Muscle layer of colon (tissue), 2 donors: ENCODE measurements at regions not wholly inside any gene's neighbourhood (a gene's known extent, or its start where the extent isn't known, plus 50 kb on each side); places are given as distances from the start of the nearest gene placed in this dataset.
"Not testable (repeated sequence)": the region's sequence is repeated elsewhere in the genome, so short reads cannot be mapped to it uniquely, and the experiment has no call there.

Experiments used
- H3K27ac ChIP-seq: one replicate; pipeline ENCODE4 v1.7.0; 2013; ENCODE audit warnings: low read depth, mild to moderate bottlenecking, low read length, moderate library complexity
- H3K27me3 ChIP-seq, 2 donors: one replicate each; pipeline ENCODE4 v1.7.0; 2013; ENCODE audit warnings: low read length in 2 of 2, mild to moderate bottlenecking in 2 of 2; ENCODE audit not compliant: insufficient read depth in 2 of 2, control insufficient read depth in 1 of 2
- H3K36me3 ChIP-seq: one replicate; pipeline ENCODE4 v1.7.0; 2013; ENCODE audit warnings: mild to moderate bottlenecking, low read length; ENCODE audit not compliant: insufficient read depth
- H3K4me1 ChIP-seq: one replicate; pipeline ENCODE4 v1.7.0; 2013; ENCODE audit warnings: mild to moderate bottlenecking, low read length; ENCODE audit not compliant: insufficient read depth
- H3K4me3 ChIP-seq, 2 donors: one replicate each; pipeline ENCODE4 v1.7.0; 2013; ENCODE audit warnings: low read length in 2 of 2, low read depth in 1 of 2, mild to moderate bottlenecking in 1 of 2, moderate library complexity in 1 of 2
- H3K9ac ChIP-seq: one replicate; pipeline ENCODE4 v1.7.0; 2013; ENCODE audit warnings: low read length
- H3K9me3 ChIP-seq: one replicate; pipeline ENCODE4 v1.7.0; 2013; ENCODE audit warnings: mild to moderate bottlenecking, low read length
- donor health status: abdominal sarcoma.
- donor health status: Adenocarcinoma of cecum.

DNA sequence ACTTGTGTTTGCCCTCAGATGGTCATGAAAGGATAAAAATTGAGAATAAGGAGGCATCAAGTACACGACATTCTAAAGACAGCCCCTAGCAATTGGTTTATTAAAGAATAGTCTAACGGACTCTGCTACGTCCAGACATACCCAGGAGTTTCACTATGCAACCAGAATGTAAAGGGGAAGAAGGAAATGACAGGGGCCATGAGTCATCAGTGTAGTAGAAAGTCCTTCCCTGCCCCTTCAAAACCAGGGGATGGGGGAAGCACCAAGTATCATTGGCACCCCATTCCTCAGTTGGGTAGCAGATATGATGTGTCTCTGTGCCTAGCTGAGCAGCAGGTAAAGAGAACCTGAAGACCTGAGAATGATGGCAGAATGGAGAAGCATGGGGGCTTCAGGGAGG is 367.4 kb downstream of the IL20RB start:
- H3K36me3 ChIP-seq, result no peaks in the 10 kb centered on the region
- no peak overlapping the region for H3K4me3 ChIP-seq
- no peak overlapping the region for H3K27ac ChIP-seq
- no peaks in the 10 kb centered on the region for H3K4me1 ChIP-seq
- H3K9ac ChIP-seq, result no peak overlapping the region
- no peaks in the 10 kb centered on the region for H3K9me3 ChIP-seq
- H3K27me3 ChIP-seq, result no peaks in the 10 kb centered on the region

DNA sequence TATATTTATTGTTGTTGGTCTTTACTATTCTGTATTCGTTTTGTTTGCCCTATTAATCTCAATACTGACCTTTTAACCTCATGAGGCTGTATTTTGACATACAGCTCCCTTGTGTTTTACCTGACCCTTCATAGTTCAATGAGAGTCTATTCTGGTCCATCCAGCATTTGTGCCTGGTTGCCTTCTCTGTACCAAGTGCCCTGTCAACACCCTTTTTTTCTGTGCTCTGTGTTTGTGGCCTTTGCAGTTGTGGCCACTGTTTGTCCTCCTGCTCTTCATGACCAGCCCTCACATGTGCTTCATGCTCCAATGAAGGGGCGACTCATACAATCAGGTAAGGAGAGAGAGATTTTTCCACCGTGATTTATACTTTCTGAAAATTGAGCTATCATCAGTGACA is 368.2 kb downstream of the IL20RB start:
- Histone ChIP-seq H3K27me3 (no peaks in the 10 kb centered on the region), H3K9me3 (no peaks in the 10 kb centered on the region), H3K27ac (no peak overlapping the region), H3K36me3 (no peaks in the 10 kb centered on the region), H3K4me1 (no peaks in the 10 kb centered on the region), H3K4me3 (no peak overlapping the region), H3K9ac (no peak overlapping the region)

DNA sequence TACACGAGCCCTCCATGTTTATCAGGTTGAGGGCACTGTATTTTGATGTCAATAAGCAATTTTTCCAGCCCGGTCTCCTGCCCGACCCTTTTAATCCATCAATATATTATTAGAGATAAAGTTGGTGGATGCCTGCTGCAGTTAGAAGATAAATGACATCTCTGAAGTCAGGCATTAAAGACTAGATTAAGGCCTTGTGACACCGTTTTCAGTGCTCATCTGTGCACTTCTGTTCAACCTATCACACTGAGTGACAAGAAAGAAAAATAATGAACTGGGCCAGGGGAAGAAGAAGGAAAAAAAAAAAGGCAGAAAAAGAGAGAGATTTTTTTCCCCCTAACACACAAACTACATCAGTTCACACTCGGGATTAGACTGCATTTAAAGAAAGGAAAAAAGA is 371.8 kb downstream of the IL20RB start:
- Histone ChIP-seq H3K9ac (no peak overlapping the region), H3K27ac (no peak overlapping the region), H3K4me1 (no peaks in the 10 kb centered on the region), H3K9me3 (no peaks in the 10 kb centered on the region), H3K27me3 (no peaks in the 10 kb centered on the region), H3K4me3 (no peak overlapping the region), H3K36me3 (no peaks in the 10 kb centered on the region)

DNA sequence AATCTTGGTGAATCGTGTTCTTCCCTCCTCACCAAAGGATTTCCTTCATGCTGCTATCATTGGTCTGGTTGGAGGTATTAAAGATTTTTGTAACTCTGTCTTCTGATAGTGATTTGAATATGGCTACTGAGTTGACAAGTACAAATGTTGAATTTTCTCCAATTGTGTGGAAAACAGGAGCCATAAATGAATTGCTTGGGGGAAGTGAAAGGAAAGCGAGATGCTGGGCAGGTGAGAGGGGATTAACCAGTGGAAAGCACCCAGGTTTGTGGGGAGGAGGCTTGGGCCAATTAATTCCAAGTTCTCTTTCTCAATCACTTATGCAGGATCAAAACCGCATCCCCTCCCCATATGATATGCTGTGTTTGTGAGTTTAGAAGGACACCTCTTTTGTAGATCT is 372.5 kb downstream of the IL20RB start:
- H3K27me3 ChIP-seq, result no peaks in the 10 kb centered on the region
- no peaks in the 10 kb centered on the region for H3K4me1 ChIP-seq
- no peaks in the 10 kb centered on the region for H3K9me3 ChIP-seq
- H3K4me3 ChIP-seq, result no peak overlapping the region
- no peaks in the 10 kb centered on the region for H3K36me3 ChIP-seq
- H3K27ac ChIP-seq, result no peak overlapping the region
- no peak overlapping the region for H3K9ac ChIP-seq

DNA sequence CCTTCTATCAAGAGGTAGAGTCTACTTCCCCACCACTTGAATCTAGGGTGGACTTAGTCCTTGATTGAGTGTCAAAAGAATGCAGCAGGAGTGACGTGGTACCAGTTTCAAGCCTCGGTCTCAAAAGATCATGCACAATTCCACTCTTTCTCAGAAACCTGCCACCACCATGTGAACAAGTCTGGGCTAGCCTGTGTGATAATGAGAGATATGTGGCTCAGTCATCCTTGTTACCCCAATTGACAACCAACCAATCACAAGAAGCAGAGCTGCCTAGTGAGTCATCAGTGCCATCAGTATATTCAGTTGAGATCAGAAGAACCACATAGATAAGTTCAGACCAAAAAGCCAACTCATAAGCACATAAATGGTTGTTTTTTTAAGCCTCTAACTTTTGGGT is 374.5 kb downstream of the IL20RB start:
- H3K4me1 ChIP-seq, result no peaks in the 10 kb centered on the region
- H3K9ac ChIP-seq, result no peak overlapping the region
- H3K27ac ChIP-seq, result no peak overlapping the region
- H3K27me3 ChIP-seq, result no peaks in the 10 kb centered on the region
- no peaks in the 10 kb centered on the region for H3K9me3 ChIP-seq
- no peak overlapping the region for H3K4me3 ChIP-seq
- H3K36me3 ChIP-seq, result no peaks in the 10 kb centered on the region

DNA sequence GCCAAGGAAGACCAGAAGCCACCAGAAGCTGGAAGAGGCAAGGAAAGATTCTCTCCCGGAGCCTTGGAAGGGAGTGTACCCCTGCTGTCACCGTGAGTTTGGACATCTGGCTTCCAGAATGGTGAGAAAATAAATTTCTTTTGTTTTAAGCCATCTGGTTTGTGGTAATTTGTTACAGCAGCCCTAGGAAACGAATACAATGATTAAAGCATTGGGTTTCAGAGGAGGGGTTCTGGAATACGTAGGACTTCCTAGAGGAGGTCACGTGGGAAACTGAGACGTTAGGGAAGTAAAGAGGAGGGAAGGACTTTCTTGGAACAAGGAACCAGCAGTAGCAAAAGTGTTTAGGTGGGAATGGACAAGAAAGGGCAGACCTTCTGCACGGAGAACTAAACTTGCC is 377.7 kb downstream of the IL20RB start:
- Histone ChIP-seq H3K4me3 (no peak overlapping the region), H3K36me3 (no peaks in the 10 kb centered on the region), H3K27ac (no peak overlapping the region), H3K27me3 (no peaks in the 10 kb centered on the region), H3K9me3 (no peaks in the 10 kb centered on the region), H3K9ac (no peak overlapping the region), H3K4me1 (no peaks in the 10 kb centered on the region)

DNA sequence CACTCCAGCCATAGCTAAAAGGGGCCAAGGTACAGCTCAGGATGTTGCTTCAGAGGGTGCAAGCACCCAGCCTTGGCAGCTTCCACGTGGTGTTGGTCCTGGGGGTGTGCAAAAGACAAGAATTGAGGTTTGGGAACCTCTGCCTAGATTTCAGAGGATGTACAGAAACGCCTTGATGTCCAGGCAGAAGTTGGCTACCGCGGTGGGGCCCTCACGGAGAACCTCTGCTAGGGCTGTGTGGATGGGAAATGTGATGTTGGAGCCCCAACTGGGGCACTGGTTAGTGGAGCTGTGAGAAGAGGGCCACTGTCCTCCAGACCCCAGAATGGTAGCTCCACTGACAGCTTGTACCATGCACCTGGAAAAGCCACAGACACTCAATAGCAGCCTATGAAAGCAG is 380.6 kb downstream of the IL20RB start:
- not testable (repeated sequence) for H3K4me3 ChIP-seq, H3K4me1 ChIP-seq

DNA sequence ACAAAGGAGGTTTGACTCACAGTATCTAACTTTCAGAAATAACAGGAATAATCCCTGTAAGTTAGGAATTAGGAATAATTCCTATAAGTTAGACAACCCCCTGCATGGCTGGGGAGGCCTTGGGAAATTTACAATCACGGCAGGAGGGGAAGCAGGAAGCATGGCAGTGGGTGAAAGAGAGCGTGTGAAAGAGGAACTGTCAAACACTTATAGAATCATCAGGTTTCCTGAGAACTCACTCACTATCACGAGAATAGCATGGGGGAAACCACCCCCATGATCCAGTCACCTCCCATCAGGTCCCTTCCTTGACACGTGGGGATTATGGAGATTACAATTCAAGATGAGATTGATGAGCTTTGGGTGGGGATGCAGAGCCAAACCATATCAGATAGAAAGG is 385.5 kb downstream of the IL20RB start:
- no peak overlapping the region for H3K27ac ChIP-seq
- no peaks in the 10 kb centered on the region for H3K27me3 ChIP-seq
- no peak overlapping the region for H3K4me3 ChIP-seq
- H3K9ac ChIP-seq, result no peak overlapping the region
- no peaks in the 10 kb centered on the region for H3K36me3 ChIP-seq
- no peaks in the 10 kb centered on the region for H3K9me3 ChIP-seq
- no peaks in the 10 kb centered on the region for H3K4me1 ChIP-seq

More for the DNA sequence above, 380.6 kb downstream of the IL20RB start:
- not testable (repeated sequence) for H3K9ac ChIP-seq, H3K27me3 ChIP-seq, H3K9me3 ChIP-seq, H3K27ac ChIP-seq, H3K36me3 ChIP-seq

DNA sequence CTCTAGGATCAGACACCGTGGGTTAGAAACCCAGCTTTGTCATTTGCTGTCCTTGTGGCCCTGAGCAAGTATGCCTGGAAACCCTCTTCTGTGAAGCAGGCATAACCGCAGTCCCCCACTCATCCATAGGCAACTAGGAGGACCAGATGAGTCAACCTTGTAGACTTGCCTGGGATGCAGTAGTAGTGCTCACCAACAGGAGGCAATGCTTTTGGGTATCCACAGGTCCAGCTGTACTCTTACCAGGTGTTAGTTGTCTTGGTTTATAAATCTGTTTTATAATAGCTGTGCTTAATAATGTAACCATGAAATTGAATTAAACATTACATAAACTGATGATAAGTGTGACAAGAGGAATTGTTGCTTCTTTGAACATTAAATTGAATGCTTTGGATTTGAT is 389.3 kb downstream of the IL20RB start:
- Histone ChIP-seq H3K27me3 (no peaks in the 10 kb centered on the region), H3K4me3 (no peak overlapping the region), H3K9ac (no peak overlapping the region), H3K4me1 (no peaks in the 10 kb centered on the region), H3K36me3 (no peaks in the 10 kb centered on the region), H3K9me3 (no peaks in the 10 kb centered on the region), H3K27ac (no peak overlapping the region)

DNA sequence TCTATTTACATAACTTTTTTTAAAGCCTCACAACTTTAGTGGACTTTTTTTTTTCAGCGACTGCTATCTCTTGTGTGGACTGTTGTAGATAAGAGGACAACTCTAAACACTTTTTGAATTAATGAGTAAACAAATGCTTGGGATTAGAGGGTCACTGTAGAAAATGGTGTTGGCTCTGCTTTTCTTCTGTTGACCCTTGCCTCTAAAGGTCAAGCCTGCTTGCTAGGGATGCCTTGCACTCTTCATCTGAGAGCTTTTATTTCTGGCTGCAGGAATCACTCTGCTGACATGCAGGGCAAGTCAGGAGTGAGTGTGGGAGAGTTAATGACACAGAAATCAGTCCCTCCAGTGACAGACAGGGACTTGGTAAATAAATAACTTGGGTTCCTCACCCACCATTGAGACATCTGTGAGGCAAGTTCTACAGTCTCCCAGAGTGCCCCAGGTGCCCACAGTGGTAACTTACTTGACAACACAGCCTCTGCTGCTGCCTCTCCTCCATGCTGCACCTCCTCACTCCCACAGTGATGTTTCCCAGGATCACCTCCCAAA is 390.1 kb downstream of the IL20RB start:
- H3K4me1 ChIP-seq, result no peaks in the 10 kb centered on the region
- no peaks in the 10 kb centered on the region for H3K9me3 ChIP-seq
- H3K9ac ChIP-seq, result no peak overlapping the region
- no peaks in the 10 kb centered on the region for H3K36me3 ChIP-seq
- no peaks in the 10 kb centered on the region for H3K27me3 ChIP-seq
- H3K27ac ChIP-seq, result no peak overlapping the region
- H3K4me3 ChIP-seq, result no peak overlapping the region

DNA sequence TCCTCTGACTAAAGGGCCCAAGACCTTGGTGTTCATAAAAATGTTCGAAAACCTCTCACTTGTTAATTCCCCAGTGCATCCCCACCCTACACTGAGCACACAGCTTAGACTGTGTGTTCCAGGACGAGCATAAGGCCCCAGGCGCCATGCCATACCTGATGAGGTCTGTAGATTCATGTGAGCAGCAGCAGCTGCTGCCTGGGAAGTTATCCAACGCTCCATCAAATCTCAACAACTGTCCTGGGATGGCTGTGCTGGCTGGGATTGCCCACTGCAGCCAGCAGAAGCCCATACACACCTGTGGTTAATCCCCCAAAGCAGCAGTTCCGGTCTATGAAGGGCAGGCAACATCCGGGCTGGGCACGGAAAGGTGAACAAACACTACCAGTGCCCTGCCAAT is 391.2 kb downstream of the IL20RB start:
- Histone ChIP-seq H3K4me1 (no peaks in the 10 kb centered on the region), H3K36me3 (no peaks in the 10 kb centered on the region), H3K27ac (no peak overlapping the region), H3K9me3 (no peaks in the 10 kb centered on the region), H3K4me3 (no peak overlapping the region), H3K9ac (no peak overlapping the region), H3K27me3 (no peaks in the 10 kb centered on the region)

DNA sequence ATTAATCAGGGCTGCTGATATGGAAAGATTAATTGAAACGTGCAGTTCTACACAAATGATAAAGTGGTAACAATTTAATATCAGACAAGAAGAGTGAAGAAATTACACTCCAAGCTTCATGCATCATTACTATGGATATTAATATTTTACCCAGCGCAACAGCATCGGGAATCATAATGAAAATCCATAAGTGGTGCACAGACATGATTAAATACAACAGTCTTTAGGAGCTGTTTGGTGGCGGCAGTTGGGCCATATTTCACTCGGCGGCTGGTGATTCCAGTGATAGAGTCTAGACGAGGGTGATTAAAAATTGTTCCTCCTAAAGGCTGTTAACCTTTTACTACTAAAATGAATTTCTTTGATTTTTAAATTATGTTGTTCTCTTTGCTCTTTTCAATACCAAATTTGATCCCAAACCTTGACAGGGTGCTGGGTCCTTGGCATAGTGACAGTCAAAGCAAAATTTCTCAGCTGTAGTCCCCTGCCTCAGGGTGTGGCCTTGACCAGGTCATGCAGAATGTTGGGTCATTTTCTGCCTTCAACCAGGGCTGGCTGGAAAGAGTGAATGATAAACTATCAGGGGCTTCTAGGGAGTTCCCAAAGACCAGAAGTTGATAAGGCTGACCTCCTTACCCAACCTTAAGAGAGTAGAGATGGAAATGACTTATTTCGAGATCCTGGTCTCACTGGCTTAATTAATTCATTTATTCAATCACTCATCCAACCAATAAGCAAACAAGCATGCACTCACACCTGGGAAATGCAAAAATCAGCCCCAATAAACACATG is 392.0 kb downstream of the IL20RB start:
- no peak overlapping the region for H3K9ac ChIP-seq
- no peak overlapping the region for H3K4me3 ChIP-seq
- no peaks in the 10 kb centered on the region for H3K27me3 ChIP-seq
- no peaks in the 10 kb centered on the region for H3K9me3 ChIP-seq
- no peaks in the 10 kb centered on the region for H3K36me3 ChIP-seq
- H3K27ac ChIP-seq, result no peak overlapping the region
- no peaks in the 10 kb centered on the region for H3K4me1 ChIP-seq
